Ovary (tissue), 7 donors: ENCODE measurements at regions not wholly inside any gene's neighbourhood (a gene's known extent, or its start where the extent isn't known, plus 50 kb on each side); places are given as distances from the start of the nearest gene placed in this dataset.

ENCODE experiments used
- DNase-seq, 5 donors: peaks; one replicate each; pipeline ENCODE4 v3.0.0-alpha.2; 2019 to 2020
- H3K27ac ChIP-seq, 2 donors: fragments of 200-600 bp; one replicate each; pipeline versions ENCODE4 v1.5.1 to v1.8.0; 2019 to 2022
- H3K27me3 ChIP-seq: fragments of 200-600 bp; one replicate; pipeline ENCODE4 v1.8.0; 2022
- H3K36me3 ChIP-seq: fragments of 200-600 bp; sonication (generic); one replicate; pipeline ENCODE4 v1.5.1; 2019
- H3K4me1 ChIP-seq: one replicate; pipeline ENCODE4 v1.8.1; 2013; ENCODE audit warnings: mild to moderate bottlenecking, moderate library complexity; ENCODE audit not compliant: insufficient read depth
- H3K4me3 ChIP-seq: fragments of 200-600 bp; sonication (generic); one replicate; pipeline ENCODE4 v1.5.1; 2017
- H3K9me3 ChIP-seq, 2 donors: fragments of 200-600 bp in 1 of 2; sonication (generic) in 1 of 2; one replicate each; pipeline versions ENCODE4 v1.5.1 to v1.8.1; 2013 to 2019; ENCODE audit warnings: mild to moderate bottlenecking in 1 of 2, moderate library complexity in 1 of 2
- EP300 ChIP-seq: sonication (generic); formaldehyde crosslinking; IDR thresholded peaks from one replicate; pipeline ENCODE4 v1.6.1; 2017; ENCODE audit warnings: antibody characterized with exemption
- POLR2A ChIP-seq: fragments of 450-650 bp; IDR thresholded peaks from one replicate; pipeline ENCODE4 v1.6.1; 2017; ENCODE audit warnings: antibody characterized with exemption, mild to moderate bottlenecking, moderate library complexity
- WGBS, 3 donors: extraction: QIAGEN DNeasy Blood & Tissue Kit in 1 of 3; methylation state at CpG; one replicate each; pipeline versions ENCODE4 v1.1.5 to v1.1.7; 2013 to 2017; 5-methylcytosine and 5-hydroxymethylcytosine counted together
- intact Hi-C, 4 donors: fragments of 100-400 bp; cut with DNase I; formaldehyde crosslinking; loops; one replicate each; pipeline versions ENCODE4 v1.11.0 to v1.15.1; 2022 to 2023
- TF ChIP-seq, protein P1 (sequence below), 3 donors: fragments of 450-650 bp in 2 of 3; fragments of 200-600 bp in 1 of 3; IDR thresholded peaks; one replicate each; pipeline versions ENCODE4 v1.5.1 to v1.8.0; 2016 to 2022; ENCODE audit warnings: antibody characterized with exemption in 3 of 3, mild to moderate bottlenecking in 1 of 3
- donor health status: DM: no; HTN: no; CAD: no; lungs with moderate emphysema.
- donor health status: DM: no; HTN: no; CAD: no.
- donor health status: Bipolar disorder and iron deficiency.
- donor health status: DM: no; HTN: no; CAD: no.
- donor health status: DM: yes; HTN: yes; CAD: no.

DNA sequence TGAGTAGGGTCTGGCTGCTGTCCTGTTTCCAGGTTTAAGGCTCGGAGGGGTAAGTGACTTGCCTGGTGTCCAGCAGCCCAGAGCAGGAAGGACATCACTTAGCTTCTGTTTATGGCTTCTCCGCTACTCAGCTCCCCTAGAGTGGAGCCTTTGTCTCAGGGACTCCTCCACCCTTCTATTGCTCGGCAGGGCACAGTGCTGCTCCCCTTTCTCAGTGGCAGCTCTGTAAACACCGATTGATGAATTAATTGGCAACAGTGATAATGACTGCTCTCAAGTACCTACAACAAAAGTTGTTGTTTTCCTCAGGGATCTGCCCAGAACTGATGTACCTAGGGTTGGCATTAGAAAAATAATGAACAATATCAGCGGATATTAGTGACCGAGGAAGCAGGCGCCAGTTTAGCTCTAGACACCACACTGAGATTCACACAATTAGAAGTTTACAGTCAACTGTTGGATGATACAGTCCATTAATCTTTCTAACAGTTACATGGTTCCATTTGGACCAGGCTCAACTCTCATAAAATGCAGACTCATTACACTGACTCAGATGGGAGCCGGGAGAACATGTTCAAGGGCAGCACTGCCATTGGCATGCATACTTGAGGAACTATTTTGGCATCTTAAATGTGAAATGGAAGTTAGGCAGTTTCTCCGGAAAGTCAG is 265.7 kb downstream of the MTX2 start:
- no peaks in the 10 kb centered on the region for H3K9me3 ChIP-seq
- H3K27ac ChIP-seq = no peak overlapping the region
- H3K4me1 ChIP-seq = peaks cover 5% of the 10 kb centered on the region
- 51 to 56% (median 53%) methylated on average over 9 of the region's 9 CpGs for WGBS, 3 donors
- TF ChIP-seq, protein P1, sequence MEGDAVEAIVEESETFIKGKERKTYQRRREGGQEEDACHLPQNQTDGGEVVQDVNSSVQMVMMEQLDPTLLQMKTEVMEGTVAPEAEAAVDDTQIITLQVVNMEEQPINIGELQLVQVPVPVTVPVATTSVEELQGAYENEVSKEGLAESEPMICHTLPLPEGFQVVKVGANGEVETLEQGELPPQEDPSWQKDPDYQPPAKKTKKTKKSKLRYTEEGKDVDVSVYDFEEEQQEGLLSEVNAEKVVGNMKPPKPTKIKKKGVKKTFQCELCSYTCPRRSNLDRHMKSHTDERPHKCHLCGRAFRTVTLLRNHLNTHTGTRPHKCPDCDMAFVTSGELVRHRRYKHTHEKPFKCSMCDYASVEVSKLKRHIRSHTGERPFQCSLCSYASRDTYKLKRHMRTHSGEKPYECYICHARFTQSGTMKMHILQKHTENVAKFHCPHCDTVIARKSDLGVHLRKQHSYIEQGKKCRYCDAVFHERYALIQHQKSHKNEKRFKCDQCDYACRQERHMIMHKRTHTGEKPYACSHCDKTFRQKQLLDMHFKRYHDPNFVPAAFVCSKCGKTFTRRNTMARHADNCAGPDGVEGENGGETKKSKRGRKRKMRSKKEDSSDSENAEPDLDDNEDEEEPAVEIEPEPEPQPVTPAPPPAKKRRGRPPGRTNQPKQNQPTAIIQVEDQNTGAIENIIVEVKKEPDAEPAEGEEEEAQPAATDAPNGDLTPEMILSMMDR (IDR thresholded peaks at IDR 0.05) = no peak
- TF ChIP-seq EP300 (no peak), POLR2A (no peak)
- DNase-seq = no peak
- no peak overlapping the region for H3K4me3 ChIP-seq
- H3K36me3 ChIP-seq = no peaks in the 10 kb centered on the region
- H3K27me3 ChIP-seq = no peaks in the 10 kb centered on the region
- intact Hi-C loops = no loop called here

DNA sequence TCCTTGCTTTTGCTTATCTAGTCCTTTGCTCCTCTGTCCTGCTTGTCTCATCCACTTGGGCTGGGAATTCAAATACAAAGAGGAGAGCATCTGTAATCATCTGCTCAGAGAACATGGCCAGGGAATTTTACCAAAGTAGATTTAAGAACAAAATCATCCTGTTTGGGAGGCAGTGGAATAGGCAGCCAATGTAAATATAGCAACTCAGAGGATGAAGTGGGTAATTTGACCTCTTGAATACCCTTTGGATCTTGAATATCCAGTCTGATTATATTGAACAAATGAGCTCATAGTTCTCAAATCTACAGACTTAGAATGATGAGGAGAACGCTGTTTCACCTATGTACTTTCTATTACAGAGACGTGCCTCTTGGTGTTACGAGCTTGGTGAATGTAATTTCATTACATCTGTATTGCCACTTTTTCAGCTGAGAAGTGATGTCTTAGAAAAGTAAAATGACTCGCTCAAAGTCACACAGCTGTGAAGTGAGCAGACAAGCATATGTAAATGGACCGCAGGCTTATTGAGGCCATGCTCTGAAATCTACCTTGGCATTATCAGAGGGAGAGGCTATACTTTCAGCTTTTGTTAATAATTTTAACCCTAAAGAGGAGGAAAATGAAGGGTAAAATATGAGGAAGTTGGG is 266.3 kb downstream of the MTX2 start:
- 49 to 54% (median 51%) methylated on average over 5 of the region's 5 CpGs for WGBS, 3 donors
- intact Hi-C loops = no loop called here
- Histone ChIP-seq H3K4me1 (peaks cover 5% of the 10 kb centered on the region), H3K27me3 (no peaks in the 10 kb centered on the region), H3K27ac (no peak overlapping the region), H3K9me3 (no peaks in the 10 kb centered on the region), H3K4me3 (no peak overlapping the region), H3K36me3 (no peaks in the 10 kb centered on the region)
- DNase-seq = no peak
- TF ChIP-seq, protein P1 (IDR thresholded peaks at IDR 0.05) = no peak
- TF ChIP-seq POLR2A (no peak), EP300 (no peak)

GRCh38 chr2:176536439-176537133 is 267.3 kb downstream of the MTX2 start:
- no peaks in the 10 kb centered on the region for H3K36me3 ChIP-seq
- H3K4me3 ChIP-seq = no peak overlapping the region
- peaks cover 5% of the 10 kb centered on the region for H3K4me1 ChIP-seq
- intact Hi-C loops = no loop called here
- H3K9me3 ChIP-seq = no peaks in the 10 kb centered on the region
- H3K27ac ChIP-seq = no peak overlapping the region
- no peak for DNase-seq
- H3K27me3 ChIP-seq = no peaks in the 10 kb centered on the region
- TF ChIP-seq, protein P1 (IDR thresholded peaks at IDR 0.05) = no peak
- TF ChIP-seq EP300 (no peak), POLR2A (no peak)
- whole genome bisulfite sequencing, 3 donors = 64 to 73% (median 65%) methylated on average over 3 of the region's 3 CpGs

DNA sequence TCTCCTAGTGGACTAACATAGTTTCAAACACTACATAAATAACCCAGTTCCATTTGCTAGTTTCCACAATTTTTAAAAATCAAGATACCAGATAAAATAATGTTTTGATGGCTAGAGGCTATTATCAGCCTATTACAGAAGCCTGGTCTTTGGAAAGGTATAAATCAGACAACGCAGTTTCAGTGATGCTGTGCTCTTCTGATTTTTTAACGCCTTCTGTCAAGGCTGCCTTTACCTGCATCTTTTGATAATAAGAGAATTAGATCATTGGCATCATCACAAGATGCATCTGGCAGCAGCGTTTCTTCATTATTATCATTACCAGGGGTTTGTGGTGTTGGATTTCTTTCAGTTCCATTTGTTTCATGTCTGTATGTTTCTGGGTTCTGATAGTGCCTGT is 268.7 kb downstream of the MTX2 start:
- WGBS, 3 donors = 65 to 79% (median 74%) methylated on average over 3 of the region's 3 CpGs
- intact Hi-C loops = no loop called here

More for the DNA sequence above, 268.7 kb downstream of the MTX2 start:
- TF ChIP-seq POLR2A (no peak), EP300 (no peak)
- TF ChIP-seq, protein P1 (IDR thresholded peaks at IDR 0.05) = no peak
- no peak for DNase-seq
- peaks cover 5% of the 10 kb centered on the region for H3K4me1 ChIP-seq
- H3K27me3 ChIP-seq = no peaks in the 10 kb centered on the region
- H3K36me3 ChIP-seq = no peaks in the 10 kb centered on the region
- no peak overlapping the region for H3K27ac ChIP-seq
- no peaks in the 10 kb centered on the region for H3K9me3 ChIP-seq
- no peak overlapping the region for H3K4me3 ChIP-seq
